ENCODE measurements at regions not wholly inside any gene's neighbourhood (a gene's known extent, or its start where the extent isn't known, plus 50 kb on each side); places are given as distances from the start of the nearest gene placed in this dataset.

- no peak for DNase-seq (ENCODE audit: low read depth)
These were observed 433.0 kb upstream of the REG3G start for GRCh38 chr2:78592491-78592890.

- no peak for DNase-seq (ENCODE audit: low read depth)
These were observed 424.4 kb upstream of the REG3G start for GRCh38 chr2:78601113-78601512.

- no peak for DNase-seq (ENCODE audit: low read depth)
These were observed 422.6 kb upstream of the REG3G start for GRCh38 chr2:78602862-78603261.

- no peak for DNase-seq (ENCODE audit: low read depth)
These were observed 418.6 kb upstream of the REG3G start for GRCh38 chr2:78606895-78607294.

GRCh38 chr2:78614726-78615125 lies 410.8 kb upstream of the REG3G start:
- no peak for DNase-seq (ENCODE audit: low read depth)

DNA sequence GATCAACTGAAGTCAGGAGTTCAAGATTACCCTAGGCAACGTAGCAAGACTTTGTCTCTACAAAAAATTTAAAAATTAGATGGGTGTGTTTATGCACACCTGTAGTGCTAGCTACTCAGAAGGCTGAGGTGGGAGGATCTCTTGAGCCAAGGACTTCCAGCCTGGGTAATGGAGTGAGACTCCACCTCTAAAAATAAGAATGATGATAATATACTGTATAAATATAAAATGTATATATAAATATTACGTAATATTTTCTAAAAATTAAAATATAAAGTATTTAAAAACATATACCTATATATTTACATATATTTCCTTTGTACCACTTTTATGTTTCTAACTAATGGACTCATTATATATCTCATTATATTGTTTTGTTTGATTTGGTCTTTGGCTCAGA lies 409.5 kb upstream of the REG3G start:
- DNase-seq (ENCODE audit: low read depth), result no peak

GRCh38 chr2:78634425-78634824 lies 391.1 kb upstream of the REG3G start:
- DNase-seq (ENCODE audit: low read depth), result no peak

- no peak for DNase-seq (ENCODE audit: low read depth)
These were observed 380.6 kb upstream of the REG3G start for GRCh38 chr2:78644854-78645253.

- DNase-seq (ENCODE audit: low read depth), result no peak
These were observed 378.8 kb upstream of the REG3G start for GRCh38 chr2:78646533-78647364.

GRCh38 chr2:78648558-78648957 lies 376.9 kb upstream of the REG3G start:
- DNase-seq (ENCODE audit: low read depth), result no peak

DNA sequence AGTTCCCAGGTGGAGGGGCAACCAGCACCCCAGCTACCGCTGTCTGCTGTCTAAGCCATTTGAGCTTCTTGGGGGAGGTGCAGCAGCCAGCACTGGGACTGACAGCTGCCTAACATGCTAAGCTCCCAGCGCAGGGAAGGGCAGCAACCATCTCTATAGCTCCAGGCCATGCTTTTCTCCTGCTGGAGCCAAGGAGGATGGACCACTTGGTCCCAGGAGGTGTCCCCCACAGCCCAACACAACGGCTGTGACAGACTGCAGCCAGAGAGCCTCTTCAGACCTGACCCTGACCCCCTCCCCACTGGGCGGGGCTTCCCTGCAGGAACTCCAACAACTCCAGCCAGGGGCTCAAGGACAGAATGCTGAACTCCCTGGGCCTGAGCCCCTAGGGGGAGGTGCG lies 370.6 kb upstream of the REG3G start:
- DNase-seq (ENCODE audit: low read depth), result no peak

- DNase-seq (ENCODE audit: low read depth), result no peak
These were observed 348.4 kb upstream of the REG3G start for GRCh38 chr2:78676921-78677696.

- DNase-seq (ENCODE audit: low read depth), result no peak
These were observed 347.7 kb upstream of the REG3G start for GRCh38 chr2:78677774-78678173.

DNA sequence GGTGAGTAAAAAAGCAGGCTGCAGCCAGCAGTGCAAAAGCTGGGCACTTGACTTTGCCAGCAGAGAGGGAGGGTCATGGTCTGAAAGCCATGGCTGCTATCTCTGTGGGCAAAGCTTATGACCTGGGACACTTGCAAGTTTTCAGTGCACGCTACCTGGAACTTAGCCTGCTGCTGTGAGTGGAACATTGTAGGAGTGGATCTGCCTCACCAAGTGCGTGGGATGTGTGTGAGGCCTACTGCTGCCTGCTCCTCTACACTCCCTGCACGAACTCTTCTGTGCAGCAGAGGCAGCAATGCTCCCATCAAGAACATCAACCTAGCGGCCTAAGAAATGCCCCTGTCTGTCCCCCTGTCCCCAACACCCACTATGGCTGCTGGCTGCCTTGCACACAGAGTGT lies 344.1 kb upstream of the REG3G start:
- no peak for DNase-seq (ENCODE audit: low read depth)

DNA sequence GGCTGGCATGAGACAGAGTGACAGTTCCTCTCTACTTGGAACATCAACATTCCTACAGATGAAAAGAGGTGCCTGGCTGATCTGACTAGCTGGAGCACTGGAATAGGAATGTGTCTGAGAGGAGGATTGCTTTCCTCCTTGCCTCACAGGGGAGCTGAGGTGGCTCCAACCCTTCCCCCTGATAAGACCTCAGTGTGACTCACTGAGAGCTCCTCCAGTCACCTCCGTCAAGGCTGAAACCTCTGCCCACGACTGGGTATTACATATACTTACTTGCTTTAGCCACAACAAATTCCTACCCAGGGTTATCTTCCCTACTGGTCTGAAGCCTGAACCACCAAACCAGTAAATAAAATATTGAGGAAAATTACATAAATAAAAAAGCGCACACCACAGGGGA lies 342.7 kb upstream of the REG3G start:
- no peak for DNase-seq (ENCODE audit: low read depth)

DNA sequence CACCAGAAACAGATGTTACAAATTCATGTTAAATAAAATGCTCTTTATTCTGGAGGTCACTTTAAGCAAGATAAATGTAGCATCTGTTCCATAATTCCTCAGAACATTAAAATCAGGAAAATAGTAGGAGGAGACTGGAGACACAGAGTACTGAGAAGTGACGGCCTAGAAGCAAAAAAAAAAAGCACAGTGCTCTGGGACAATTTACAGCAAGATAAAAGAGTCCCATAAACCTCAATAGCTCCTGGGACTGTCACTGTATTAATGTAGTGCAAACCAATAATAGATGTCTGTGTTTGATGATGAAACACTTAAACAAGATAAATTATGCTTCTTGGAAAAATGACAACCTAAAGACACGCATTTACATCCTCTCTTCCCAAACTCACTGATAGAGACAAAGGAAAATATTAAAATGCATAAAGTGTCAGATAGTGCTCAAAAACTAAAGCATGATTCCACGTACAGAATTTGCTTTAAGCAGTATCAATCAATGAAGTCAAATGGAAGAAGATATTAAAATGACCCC lies 338.8 kb upstream of the REG3G start:
- DNase-seq (ENCODE audit: low read depth), result no peak

DNA sequence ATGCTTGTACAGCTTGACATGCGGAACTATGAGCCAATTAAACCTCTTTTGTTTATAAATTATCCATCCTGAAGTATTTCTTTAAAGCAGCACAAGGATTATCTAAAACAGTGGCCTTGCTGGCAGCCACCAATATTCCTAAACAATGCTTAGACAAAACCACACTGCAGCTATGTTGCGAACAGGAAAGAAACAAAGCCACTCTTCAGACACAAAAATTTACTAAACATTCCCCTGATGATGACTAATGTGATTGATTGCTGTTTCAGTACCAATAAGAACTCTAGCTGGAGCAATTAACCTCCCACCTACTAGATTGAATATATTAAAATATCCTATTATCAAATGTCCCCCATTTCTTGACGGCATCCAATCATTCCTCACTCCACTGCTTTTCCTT lies 325.8 kb upstream of the REG3G start:
- DNase-seq (ENCODE audit: low read depth), result no peak

DNA sequence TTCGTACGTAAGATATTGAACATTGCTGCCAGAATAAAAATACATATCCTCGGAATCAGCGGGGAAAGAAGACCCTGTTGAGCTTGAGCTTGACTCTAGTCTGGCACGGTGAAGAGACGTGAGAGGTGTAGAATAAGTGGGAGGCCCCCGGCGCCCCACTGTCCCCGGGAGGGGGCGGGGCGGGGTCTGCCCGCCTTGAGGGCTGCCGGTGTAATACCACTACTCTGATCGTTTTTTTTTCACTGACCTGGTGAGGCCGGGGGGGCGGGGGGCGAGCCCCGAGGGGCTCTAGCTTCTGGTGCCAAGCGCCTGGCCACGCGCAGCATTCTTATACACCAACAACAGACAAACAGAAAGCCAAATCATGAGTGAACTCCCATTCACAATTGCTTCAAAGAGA lies 324.0 kb upstream of the REG3G start:
- DNase-seq (ENCODE audit: low read depth), result no peak

DNA sequence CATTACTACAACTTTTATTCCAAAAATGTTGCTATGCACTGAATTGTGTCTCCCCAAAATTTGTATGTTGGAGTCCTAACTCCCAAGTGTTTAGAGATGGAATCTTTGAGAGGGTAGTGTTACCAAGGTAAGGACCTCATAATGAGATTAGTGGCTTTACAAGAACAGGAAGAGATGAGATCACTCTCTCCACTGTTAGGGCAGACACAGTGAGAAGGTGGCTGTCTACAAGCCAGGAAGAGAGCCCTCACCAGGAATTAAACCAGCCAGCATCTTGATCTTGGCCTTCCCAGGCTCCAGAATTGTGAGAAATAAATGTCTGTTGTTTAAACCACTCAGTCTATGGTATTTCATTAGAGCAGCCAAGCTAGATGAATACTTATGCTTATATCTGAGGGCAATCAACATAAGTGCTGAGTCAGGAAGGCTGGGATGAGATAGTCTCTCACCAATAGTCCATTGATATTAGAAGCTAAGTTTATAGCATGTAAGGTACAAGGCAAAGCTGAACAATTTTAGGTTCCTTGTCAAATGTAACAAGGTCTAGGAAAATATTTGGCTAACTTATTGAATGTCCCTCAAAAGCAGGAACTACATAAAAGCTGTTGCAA lies 317.6 kb upstream of the REG3G start:
- DNase-seq (ENCODE audit: low read depth), result no peak

DNA sequence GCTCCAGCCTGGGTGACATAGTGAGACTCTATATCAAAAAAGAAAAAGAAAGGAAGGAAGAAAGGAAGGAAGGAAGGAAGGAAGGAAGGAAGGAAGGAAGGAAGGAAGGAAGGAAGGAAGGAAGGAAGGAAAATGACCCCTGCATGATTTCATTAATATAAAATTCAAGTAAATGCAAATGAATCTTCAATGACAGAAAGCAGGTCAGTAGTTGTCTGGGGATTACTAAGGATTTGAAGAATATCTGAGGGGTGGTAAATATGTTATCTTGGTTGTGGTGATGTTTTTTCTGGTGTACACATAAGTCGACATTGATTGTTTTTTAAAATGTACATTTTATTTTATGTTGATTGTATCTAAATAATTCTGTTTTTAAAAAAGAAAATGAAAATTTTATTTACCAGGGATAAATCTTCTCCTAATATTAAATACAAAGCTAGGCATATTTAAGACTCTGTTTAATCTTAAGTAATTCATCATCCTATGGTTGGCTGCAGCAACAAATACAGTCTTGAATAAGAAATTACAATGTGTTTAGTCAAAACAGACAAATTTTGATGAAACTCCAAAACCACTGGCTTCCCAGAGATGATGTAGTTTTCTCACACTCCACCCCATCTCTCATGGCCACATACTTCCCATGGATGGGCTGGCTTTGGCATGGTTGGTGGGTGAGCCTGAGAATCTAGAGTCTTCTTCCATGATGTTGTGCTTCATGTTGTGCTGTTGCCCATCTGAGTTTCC lies 314.7 kb upstream of the REG3G start:
- DNase-seq (ENCODE audit: low read depth), result no peak

DNA sequence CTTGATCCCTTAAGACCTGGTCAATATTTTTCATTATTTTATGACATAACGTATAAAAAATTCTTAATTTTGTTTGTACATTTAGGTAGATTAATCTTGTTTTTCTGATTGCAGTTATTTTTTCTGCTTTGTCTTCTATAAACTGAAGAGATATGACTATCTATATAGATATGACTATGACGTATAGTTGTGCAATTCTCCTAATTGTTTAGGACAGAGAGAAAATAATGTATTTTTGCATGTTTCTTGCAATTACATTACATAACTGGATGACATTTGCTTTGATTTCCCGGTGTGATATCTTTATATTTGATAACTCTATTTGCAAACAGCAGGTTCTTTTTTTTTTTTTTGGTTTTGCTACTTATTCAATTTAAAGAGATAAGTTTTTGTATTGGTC lies 310.2 kb upstream of the REG3G start:
- DNase-seq (ENCODE audit: low read depth), result no peak

DNA sequence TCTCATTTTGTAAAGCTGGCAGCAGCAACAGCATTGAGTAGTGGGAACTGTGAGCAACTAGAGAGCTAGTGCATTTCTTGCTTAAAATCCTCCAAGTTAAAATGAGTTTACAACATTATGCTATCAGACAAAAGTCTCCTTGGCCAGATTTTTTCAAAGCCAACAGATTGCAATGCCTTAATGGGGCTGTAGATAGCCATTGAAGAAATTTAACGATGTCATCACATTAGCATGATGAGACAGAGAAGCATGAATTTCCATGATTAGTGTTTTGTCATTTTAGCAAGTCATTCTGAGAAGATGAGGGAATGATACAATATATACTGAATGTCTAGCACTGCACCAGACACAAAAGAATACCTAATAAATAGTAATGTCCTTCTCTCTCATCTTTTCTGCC lies 307.5 kb upstream of the REG3G start:
- DNase-seq (ENCODE audit: low read depth), result no peak
